OCI-LY1 (cell line): ENCODE measurements at regions not wholly inside any gene's neighbourhood (a gene's known extent, or its start where the extent isn't known, plus 50 kb on each side); places are given as distances from the start of the nearest gene placed in this dataset.

ENCODE experiments used
- H2AFZ ChIP-seq: fragments of 200-600 bp; sonication (generic), shearing (Covaris generic); 2 replicates; pipeline ENCODE4 v1.6.0; 2014; ENCODE audit warnings: antibody characterized with exemption, mild to moderate bottlenecking, low read length
- H3F3A ChIP-seq: fragments of 200-600 bp; sonication (generic), shearing (Covaris generic); 2 replicates; pipeline ENCODE4 v1.6.0; 2014; ENCODE audit warnings: mild to moderate bottlenecking, antibody characterized with exemption, low read length, moderate library complexity; ENCODE audit not compliant: insufficient read depth
- H3K27ac ChIP-seq: fragments of 200-600 bp; sonication (generic); 2 replicates; pipeline ENCODE4 v1.5.1; 2014; ENCODE audit warnings: low read length, mixed run types, mild to moderate bottlenecking, low read depth; ENCODE audit not compliant: poor library complexity, severe bottlenecking
- H3K27me3 ChIP-seq: fragments of 200-600 bp; sonication (generic); 2 replicates; pipeline ENCODE4 v1.6.0; 2014; ENCODE audit warnings: antibody characterized with exemption, mild to moderate bottlenecking, low read length, moderate library complexity; ENCODE audit not compliant: insufficient read depth
- H3K36me3 ChIP-seq: fragments of 200-600 bp; sonication (generic); 2 replicates; pipeline ENCODE4 v1.6.1; 2014; ENCODE audit warnings: mild to moderate bottlenecking, antibody characterized with exemption, low read length, moderate library complexity, mixed read lengths; ENCODE audit not compliant: insufficient read depth
- H3K4me1 ChIP-seq: fragments of 200-600 bp; sonication (generic); 2 replicates; pipeline ENCODE4 v1.5.1; 2014; ENCODE audit warnings: mild to moderate bottlenecking, low read length, moderate library complexity; ENCODE audit not compliant: insufficient read depth, severe bottlenecking
- H3K4me2 ChIP-seq: fragments of 200-600 bp; sonication (generic), shearing (Covaris generic); 2 replicates; pipeline ENCODE4 v1.6.1; 2014; ENCODE audit warnings: low read length
- H3K4me3 ChIP-seq: fragments of 200-600 bp; sonication (generic); 2 replicates; pipeline ENCODE4 v1.5.1; 2014; ENCODE audit warnings: low read length, low read depth, mild to moderate bottlenecking, mixed read lengths; ENCODE audit not compliant: poor library complexity, severe bottlenecking
- H3K79me2 ChIP-seq: fragments of 200-600 bp; shearing (Covaris generic); 2 replicates; pipeline ENCODE4 v1.6.1; 2016; ENCODE audit warnings: mixed run types, low read length, mixed read lengths; ENCODE audit not compliant: insufficient read depth
- H3K9ac ChIP-seq: fragments of 200-600 bp; sonication (generic), shearing (Covaris generic); 2 replicates; pipeline ENCODE4 v1.6.1; 2014; ENCODE audit warnings: mild to moderate bottlenecking, low read length, mixed read lengths
- H3K9me2 ChIP-seq: fragments of 200-600 bp; sonication (generic), shearing (Covaris generic); 2 replicates; pipeline ENCODE4 v1.6.1; 2014; ENCODE audit warnings: low read depth, mild to moderate bottlenecking, low read length, mixed read lengths
- H3K9me3 ChIP-seq: fragments of 200-600 bp; shearing (Covaris generic); 2 replicates; pipeline ENCODE4 v1.6.1; 2014; ENCODE audit warnings: low read length, mixed read lengths
- H4K20me1 ChIP-seq: fragments of 200-600 bp; sonication (generic), shearing (Covaris generic); 2 replicates; pipeline ENCODE4 v1.6.0; 2016; ENCODE audit warnings: mild to moderate bottlenecking, low read length; ENCODE audit not compliant: insufficient read depth
- EZH2 ChIP-seq: fragments of 200-600 bp; sonication (generic), shearing (Covaris generic); IDR thresholded peaks from 2 replicates; pipeline ENCODE4 v1.8.0; 2017; ENCODE audit warnings: borderline replicate concordance, mixed run types, mild to moderate bottlenecking, antibody characterized with exemption, low read length, moderate library complexity, mixed read lengths
- TF ChIP-seq, protein P1 (sequence below): fragments of 200-600 bp; sonication (generic), shearing (Covaris generic); IDR thresholded peaks from 2 replicates; pipeline ENCODE4 v1.5.1; 2017; ENCODE audit warnings: mild to moderate bottlenecking, antibody characterized with exemption, low read length, moderate library complexity, mixed read lengths

DNA sequence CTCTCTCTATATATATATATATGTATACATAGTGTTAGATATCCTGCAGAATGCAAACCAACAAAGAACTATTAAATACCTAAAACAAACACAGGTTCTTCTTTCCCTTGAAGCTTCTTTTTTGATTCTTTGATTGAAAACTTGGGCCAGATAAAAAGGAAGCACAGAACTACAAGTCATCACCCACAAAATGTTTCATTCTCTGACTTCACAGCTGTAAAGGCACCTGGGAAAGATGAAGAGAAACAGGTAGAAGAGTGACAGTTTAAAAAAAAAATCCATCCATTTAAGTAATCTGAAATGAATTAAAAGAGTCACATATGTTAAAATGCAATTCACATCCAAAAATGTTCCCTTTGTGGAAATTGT is 90.7 kb upstream of the FNDC3A start:
- H3K27ac ChIP-seq: no peak overlapping the region
- no peak overlapping the region for H3K4me2 ChIP-seq

DNA sequence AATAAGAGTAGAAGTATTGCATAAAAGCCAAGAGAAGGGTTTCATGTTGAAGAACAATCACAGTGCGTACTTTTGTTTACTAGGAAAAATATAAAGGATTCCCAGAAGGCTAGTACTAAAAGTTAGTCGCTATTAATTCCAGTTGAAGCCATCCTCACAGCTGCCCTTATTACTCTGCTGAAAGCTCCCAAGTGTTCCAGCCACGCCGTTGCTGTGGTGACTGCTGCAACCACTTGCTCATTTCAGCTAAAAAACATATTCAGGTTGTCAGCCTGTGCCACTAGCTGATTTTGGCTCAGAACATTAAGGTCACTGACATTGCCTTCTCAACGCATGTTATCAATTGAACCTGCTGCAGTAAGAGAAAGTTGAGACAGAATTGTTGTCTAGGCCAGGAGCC is 87.1 kb upstream of the FNDC3A start:
- Histone ChIP-seq H3K9me3 (no peaks in the 10 kb centered on the region), H3K4me3 (no peak overlapping the region), H3K27ac (no peak overlapping the region), H3K4me1 (no peaks in the 10 kb centered on the region), H3K4me2 (no peak overlapping the region), H3K27me3 (no peaks in the 10 kb centered on the region), H3K9ac (no peak overlapping the region), H4K20me1 (no peaks in the 10 kb centered on the region), H3K36me3 (no peaks in the 10 kb centered on the region), H2AFZ (no peak overlapping the region), H3F3A (no peaks in the 10 kb centered on the region), H3K79me2 (no peaks in the 10 kb centered on the region), H3K9me2 (no peaks in the 10 kb centered on the region; the same call in 1 of the 2 replicates)
- TF ChIP-seq, protein P1, sequence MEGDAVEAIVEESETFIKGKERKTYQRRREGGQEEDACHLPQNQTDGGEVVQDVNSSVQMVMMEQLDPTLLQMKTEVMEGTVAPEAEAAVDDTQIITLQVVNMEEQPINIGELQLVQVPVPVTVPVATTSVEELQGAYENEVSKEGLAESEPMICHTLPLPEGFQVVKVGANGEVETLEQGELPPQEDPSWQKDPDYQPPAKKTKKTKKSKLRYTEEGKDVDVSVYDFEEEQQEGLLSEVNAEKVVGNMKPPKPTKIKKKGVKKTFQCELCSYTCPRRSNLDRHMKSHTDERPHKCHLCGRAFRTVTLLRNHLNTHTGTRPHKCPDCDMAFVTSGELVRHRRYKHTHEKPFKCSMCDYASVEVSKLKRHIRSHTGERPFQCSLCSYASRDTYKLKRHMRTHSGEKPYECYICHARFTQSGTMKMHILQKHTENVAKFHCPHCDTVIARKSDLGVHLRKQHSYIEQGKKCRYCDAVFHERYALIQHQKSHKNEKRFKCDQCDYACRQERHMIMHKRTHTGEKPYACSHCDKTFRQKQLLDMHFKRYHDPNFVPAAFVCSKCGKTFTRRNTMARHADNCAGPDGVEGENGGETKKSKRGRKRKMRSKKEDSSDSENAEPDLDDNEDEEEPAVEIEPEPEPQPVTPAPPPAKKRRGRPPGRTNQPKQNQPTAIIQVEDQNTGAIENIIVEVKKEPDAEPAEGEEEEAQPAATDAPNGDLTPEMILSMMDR: no peak
- TF ChIP-seq EZH2: no peak

More for the DNA sequence above, 90.7 kb upstream of the FNDC3A start:
- no peaks in the 10 kb centered on the region for H3F3A ChIP-seq
- no peaks in the 10 kb centered on the region for H3K36me3 ChIP-seq
- H3K9ac ChIP-seq: no peak overlapping the region
- no peaks in the 10 kb centered on the region for H3K79me2 ChIP-seq
- no peaks in the 10 kb centered on the region for H4K20me1 ChIP-seq
- no peak for TF ChIP-seq EZH2
- TF ChIP-seq, protein P1: no peak
- H3K27me3 ChIP-seq: no peaks in the 10 kb centered on the region
- no peak overlapping the region for H3K4me3 ChIP-seq
- no peaks in the 10 kb centered on the region; the same call in 1 of the 2 replicates for H3K9me2 ChIP-seq
- no peak overlapping the region for H2AFZ ChIP-seq
- H3K4me1 ChIP-seq: no peaks in the 10 kb centered on the region
- no peaks in the 10 kb centered on the region for H3K9me3 ChIP-seq

DNA sequence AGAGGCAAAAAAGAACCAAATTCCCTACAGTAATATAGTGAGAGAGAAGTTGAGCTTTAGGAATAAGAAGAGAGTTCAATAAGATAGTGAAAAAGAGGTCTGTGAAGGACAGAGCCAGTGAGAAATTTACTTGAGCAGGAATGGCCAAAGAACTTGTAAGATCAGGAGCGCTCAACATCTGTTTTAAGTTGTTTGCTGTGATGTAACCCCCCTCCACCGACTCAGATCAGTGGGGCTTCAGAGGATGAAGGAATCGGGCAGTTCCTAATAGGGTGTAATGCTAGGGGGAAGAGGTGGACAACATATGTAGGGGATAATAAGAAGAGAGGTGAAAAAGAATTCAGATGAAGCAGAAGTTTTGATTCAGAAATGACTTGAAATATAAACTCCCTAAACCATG is 85.3 kb upstream of the FNDC3A start:
- Histone ChIP-seq H3K9ac (no peak overlapping the region), H3K27ac (no peak overlapping the region), H3K4me2 (no peak overlapping the region), H3K79me2 (no peaks in the 10 kb centered on the region), H3F3A (no peaks in the 10 kb centered on the region), H3K9me3 (no peaks in the 10 kb centered on the region), H3K4me1 (no peaks in the 10 kb centered on the region), H3K9me2 (no peaks in the 10 kb centered on the region; the same call in 1 of the 2 replicates), H3K27me3 (no peaks in the 10 kb centered on the region), H2AFZ (no peak overlapping the region), H4K20me1 (no peaks in the 10 kb centered on the region), H3K4me3 (no peak overlapping the region), H3K36me3 (no peaks in the 10 kb centered on the region)
- no peak for TF ChIP-seq EZH2
- TF ChIP-seq, protein P1: no peak
